H1 (cell line): ENCODE measurements at regions not wholly inside any gene's neighbourhood (a gene's known extent, or its start where the extent isn't known, plus 50 kb on each side); places are given as distances from the start of the nearest gene placed in this dataset.

Experiments
- CTCF ChIA-PET: fragments of 300-600 bp; sonication (Branson Sonifier 250); formaldehyde crosslinking; loops from one replicate; lab custom pipeline; 2021; ENCODE audit not compliant: partially characterized antibody; lab: Charles Lee
- POLR2A ChIA-PET: fragments of 300-600 bp; sonication (Branson Sonifier 250); formaldehyde crosslinking; loops from one replicate; lab custom pipeline; 2021; ENCODE audit warnings: inconsistent platforms; ENCODE audit not compliant: partially characterized antibody; lab: Charles Lee
- DNase-seq, 2 experiments: peaks; one replicate each; pipeline versions ENCODE4 v3.0.0 to v3.0.0-alpha.2; 2010 to 2022; ENCODE audit warnings: low spot score in 2 of 2, low read depth in 1 of 2, mixed read lengths in 1 of 2
- FAIRE-seq: peaks from 2 replicates; lab custom pipeline; 2011; peaks lifted over from hg19 to GRCh38; lab: Jason Lieb, UNC
- H2AFZ ChIP-seq: 2 replicates; pipeline ENCODE4 v1.8.1; 2012; ENCODE audit warnings: low read length, inconsistent platforms
- H2AK5ac ChIP-seq: 2 replicates; pipeline ENCODE4 v1.6.1; 2013; ENCODE audit warnings: low read depth, low read length
- H2BK120ac ChIP-seq: replicated peaks from 2 replicates; pipeline ENCODE3; 2013; ENCODE audit warnings: low read depth, low read length, inconsistent platforms
- H2BK12ac ChIP-seq: 2 replicates; pipeline ENCODE4 v1.6.1; 2013; ENCODE audit warnings: low read depth, low read length
- H2BK15ac ChIP-seq: 2 replicates; pipeline ENCODE4 v1.6.1; 2013; ENCODE audit warnings: low read length
- H2BK20ac ChIP-seq: 2 replicates; pipeline ENCODE4 v1.6.1; 2013; ENCODE audit warnings: low read length
- H2BK5ac ChIP-seq: 2 replicates; pipeline ENCODE4 v1.6.1; 2013; ENCODE audit warnings: low read depth, low read length
- H3K14ac ChIP-seq: 2 replicates; pipeline ENCODE4 v1.6.1; 2013; ENCODE audit warnings: inconsistent platforms; ENCODE audit not compliant: insufficient read length
- H3K18ac ChIP-seq: 2 replicates; pipeline ENCODE4 v1.6.1; 2013; ENCODE audit warnings: low read length; ENCODE audit errors: extremely low read depth
- H3K23ac ChIP-seq: 2 replicates; pipeline ENCODE4 v1.6.1; 2013; ENCODE audit warnings: inconsistent platforms; ENCODE audit not compliant: insufficient read length
- H3K23me2 ChIP-seq: 2 replicates; pipeline ENCODE4 v1.6.1; 2013; ENCODE audit warnings: low read depth, low read length
- H3K27ac ChIP-seq: 2 replicates; pipeline ENCODE4 v1.6.1; 2011; ENCODE audit warnings: low read depth, low read length, inconsistent platforms
- H3K27me3 ChIP-seq, 4 experiments: replicated peaks in 1 of 4; 1 replicate in 1 of 4; 2 replicates in 3 of 4; pipeline versions ENCODE4 v1.6.1 to v1.8.1; 2011 to 2013; ENCODE audit warnings: low read length in 3 of 4, mild to moderate bottlenecking in 3 of 4, inconsistent platforms in 2 of 4, mixed read lengths in 2 of 4, moderate library complexity in 1 of 4; ENCODE audit not compliant: control insufficient read depth in 3 of 4, insufficient read depth in 3 of 4; ENCODE audit errors: extremely low read depth in 1 of 4
- H3K36me3 ChIP-seq, 4 experiments: 2 replicates each; pipeline versions ENCODE4 v1.6.1 to v1.8.1; 2011 to 2013; ENCODE audit warnings: mild to moderate bottlenecking in 4 of 4, low read length in 3 of 4, moderate library complexity in 2 of 4, control low read depth in 1 of 4, inconsistent platforms in 1 of 4; ENCODE audit not compliant: insufficient read depth in 4 of 4, control insufficient read depth in 2 of 4
- H3K4ac ChIP-seq: replicated peaks from 2 replicates; pipeline ENCODE3; 2013; ENCODE audit warnings: low read length, low read depth, mixed read lengths, inconsistent platforms; ENCODE audit not compliant: insufficient read length
- H3K4me1 ChIP-seq, 4 experiments: replicated peaks in 1 of 4; 1 replicate in 1 of 4; 2 replicates in 3 of 4; pipeline versions ENCODE4 v1.6.1 to v1.8.1; 2011 to 2013; ENCODE audit warnings: low read length in 3 of 4, inconsistent platforms in 2 of 4, mixed read lengths in 1 of 4; ENCODE audit not compliant: insufficient read depth in 4 of 4, control insufficient read depth in 3 of 4
- H3K4me2 ChIP-seq, 2 experiments: 2 replicates each; pipeline versions ENCODE4 v1.6.1 to v1.8.1; 2011 to 2013; ENCODE audit warnings: low read depth in 2 of 2, low read length in 2 of 2, control low read depth in 1 of 2, inconsistent platforms in 1 of 2, mild to moderate bottlenecking in 1 of 2; ENCODE audit not compliant: insufficient read depth in 1 of 2
- H3K4me3 ChIP-seq, 4 experiments: fragments of 200-600, 300-600 bp in 1 of 4; sonication (generic), shearing (Covaris generic), sonication (Bioruptor Twin) in 1 of 4; 2 replicates each; pipeline versions ENCODE4 v1.5.1 to v1.8.1; 2011 to 2016; ENCODE audit warnings: low read length in 4 of 4, low read depth in 3 of 4, control low read depth in 2 of 4, inconsistent platforms in 2 of 4, mild to moderate bottlenecking in 2 of 4, mixed read lengths in 1 of 4, moderate library complexity in 1 of 4; ENCODE audit not compliant: insufficient read depth in 2 of 4; ENCODE audit errors: extremely low read depth in 1 of 4
- H3K56ac ChIP-seq: replicated peaks from 2 replicates; pipeline ENCODE3; 2013; ENCODE audit warnings: low read depth, mild to moderate bottlenecking, mixed read lengths, low read length, inconsistent platforms; ENCODE audit not compliant: insufficient read length
- H3K79me1 ChIP-seq: 2 replicates; pipeline ENCODE4 v1.6.1; 2013; ENCODE audit warnings: low read depth, low read length, control low read depth
- H3K79me2 ChIP-seq, 2 experiments: 2 replicates each; pipeline versions ENCODE4 v1.6.1 to v1.8.1; 2012 to 2013; ENCODE audit warnings: low read length in 2 of 2, mild to moderate bottlenecking in 2 of 2, inconsistent platforms in 1 of 2; ENCODE audit not compliant: insufficient read depth in 2 of 2, control insufficient read depth in 1 of 2
- H3K9ac ChIP-seq, 4 experiments: replicated peaks in 1 of 4; 1 replicate in 1 of 4; 2 replicates in 3 of 4; pipeline versions ENCODE4 v1.6.1 to v1.8.1; 2011 to 2013; ENCODE audit warnings: low read depth in 3 of 4, low read length in 3 of 4, control low read depth in 2 of 4, mild to moderate bottlenecking in 2 of 4, moderate library complexity in 2 of 4, inconsistent platforms in 1 of 4; ENCODE audit errors: extremely low read depth in 1 of 4
- H3K9me3 ChIP-seq, 2 experiments: 2 replicates each; pipeline versions ENCODE4 v1.6.1 to v1.8.1; 2012 to 2013; ENCODE audit warnings: mild to moderate bottlenecking in 2 of 2, moderate library complexity in 2 of 2, control low read depth in 1 of 2, inconsistent platforms in 1 of 2, low read depth in 1 of 2, low read length in 1 of 2, mixed read lengths in 1 of 2; ENCODE audit not compliant: insufficient read depth in 2 of 2
- H4K20me1 ChIP-seq, 2 experiments: replicated peaks in 1 of 2; 2 replicates each; pipeline versions ENCODE3 to v1.8.1; 2011 to 2013; ENCODE audit warnings: inconsistent platforms in 2 of 2, low read length in 2 of 2, mild to moderate bottlenecking in 1 of 2; ENCODE audit not compliant: insufficient read depth in 2 of 2, control insufficient read depth in 1 of 2
- H4K5ac ChIP-seq: 2 replicates; pipeline ENCODE4 v1.6.1; 2013; ENCODE audit warnings: low read length, low read depth, mixed read lengths, inconsistent platforms; ENCODE audit not compliant: insufficient read length
- H4K8ac ChIP-seq: 2 replicates; pipeline ENCODE4 v1.8.0; 2013; ENCODE audit warnings: mild to moderate bottlenecking, moderate library complexity, low read length, inconsistent platforms; ENCODE audit not compliant: insufficient read depth; ENCODE audit errors: extremely low read depth
- H4K91ac ChIP-seq: replicated peaks from 2 replicates; pipeline ENCODE3; 2013; ENCODE audit warnings: low read length, mixed read lengths, inconsistent platforms; ENCODE audit not compliant: insufficient read length
- BCL11A ChIP-seq, 2 experiments: IDR thresholded peaks; one replicate each; pipeline ENCODE4 v1.6.1; 2011; ENCODE audit warnings: low read depth in 2 of 2, low read length in 2 of 2, mild to moderate bottlenecking in 2 of 2
- CBX5 ChIP-seq: fragments of 300-800, 300-1000 bp; sonication (generic); IDR thresholded peaks from 2 replicates; pipeline ENCODE4 v1.7.1; 2016; ENCODE audit warnings: antibody characterized with exemption, low read length, low read depth
- CBX8 ChIP-seq: fragments of 300-800, 300-1000 bp; sonication (generic); IDR thresholded peaks from 2 replicates; pipeline ENCODE4 v1.7.1; 2016; ENCODE audit warnings: low read depth, low read length, borderline replicate concordance
- HDAC6 ChIP-seq: IDR thresholded peaks from one replicate; pipeline ENCODE4 v1.7.1; 2012; ENCODE audit warnings: low read depth, mild to moderate bottlenecking, inconsistent platforms, low read length, moderate library complexity
- MAFK ChIP-seq: IDR thresholded peaks from 2 replicates; pipeline ENCODE4 v1.6.1; 2012; ENCODE audit warnings: low read depth, mild to moderate bottlenecking, improper control_type of control experiment, low read length
- SAP30 ChIP-seq: fragments of 300-600 bp; sonication (generic); IDR thresholded peaks from 2 replicates; pipeline ENCODE4 v1.7.1; 2012; ENCODE audit warnings: low read length, moderate library complexity, mild to moderate bottlenecking, inconsistent platforms; ENCODE audit not compliant: insufficient read depth, insufficient replicate concordance
- SIRT6 ChIP-seq: IDR thresholded peaks from one replicate; pipeline ENCODE4 v1.7.1; 2012; ENCODE audit warnings: low read length, inconsistent platforms
- SIX5 ChIP-seq: IDR thresholded peaks from 2 replicates; pipeline ENCODE4 v1.6.1; 2011; ENCODE audit warnings: mild to moderate bottlenecking, low read depth, low read length
- SUZ12 ChIP-seq: fragments of 200-600 bp; sonication (generic); IDR thresholded peaks from 2 replicates; pipeline ENCODE4 v1.6.1; 2012; ENCODE audit warnings: mild to moderate bottlenecking, inconsistent platforms, low read length, moderate library complexity, mixed read lengths
- TAF7 ChIP-seq: optimal IDR thresholded peaks from 2 replicates; pipeline ENCODE3; 2011; ENCODE audit warnings: low read depth, mild to moderate bottlenecking, inconsistent platforms, low read length, moderate library complexity, borderline replicate concordance
- WGBS, 2 experiments: shearing (Covaris generic) in 1 of 2; methylation state at CpG; one replicate each; pipeline versions ENCODE4 v1.1.6 to v1.1.7; 2013 to 2015; ENCODE audit warnings: low lambda C conversion rate in 2 of 2, mixed read lengths in 2 of 2, inconsistent platforms in 1 of 2, low coverage in 1 of 2, missing lambda C conversion rate in 1 of 2; ENCODE audit not compliant: insufficient replicate concordance in 2 of 2, insufficient coverage in 1 of 2, insufficient read length in 1 of 2; ENCODE audit errors: extremely low coverage in 1 of 2, missing lambda C conversion rate in 1 of 2; 5-methylcytosine and 5-hydroxymethylcytosine counted together
- TF ChIP-seq, protein P1 (sequence below): IDR thresholded peaks from 2 replicates; pipeline ENCODE4 v1.6.1; 2012; ENCODE audit warnings: inconsistent platforms

DNA sequence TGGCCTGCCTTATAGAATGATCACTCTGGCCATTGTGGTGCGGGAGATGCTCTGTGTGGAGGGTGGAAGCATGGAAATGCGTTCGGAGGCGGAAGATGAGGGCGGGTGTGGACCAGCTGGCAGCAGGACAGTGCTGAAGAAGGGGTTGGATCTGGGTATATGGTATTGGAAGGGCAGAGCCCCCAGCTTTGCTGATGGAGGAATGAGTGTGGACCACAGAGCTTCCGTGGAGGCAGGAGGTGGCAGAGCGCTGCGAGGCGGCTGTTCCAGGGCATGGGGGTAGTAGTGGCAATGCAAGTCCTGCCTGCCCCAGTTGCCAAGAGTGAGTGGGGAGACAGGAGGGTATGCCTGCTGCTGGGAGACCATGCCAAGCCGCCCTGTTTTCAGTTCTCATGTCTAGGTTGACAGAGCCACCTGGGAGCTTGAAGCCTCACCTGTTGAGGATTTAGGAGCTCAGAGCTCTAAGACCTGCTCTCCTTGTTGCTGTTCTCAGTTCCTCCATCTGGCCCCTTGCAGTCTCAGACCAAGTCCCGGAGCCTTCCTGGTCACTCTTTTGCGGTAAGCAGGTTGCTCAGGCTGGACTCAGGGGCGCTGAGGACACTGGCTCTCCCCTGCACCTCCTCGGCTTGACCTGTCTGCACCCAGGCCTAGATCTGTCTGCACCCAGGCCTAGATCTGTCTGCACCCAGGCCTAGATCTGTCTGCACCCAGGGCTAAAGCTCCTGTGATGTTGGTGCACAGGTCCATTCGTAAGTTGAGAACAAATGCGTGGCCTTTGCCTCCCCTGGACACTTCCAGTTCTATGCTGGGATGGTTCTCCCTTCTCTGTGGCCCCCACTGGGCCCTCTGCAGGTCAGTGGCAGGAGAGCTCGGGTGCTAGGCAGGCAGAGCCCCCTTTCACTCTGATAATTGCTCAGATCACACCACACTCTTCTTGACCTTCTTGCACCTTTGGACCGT lies 290.5 kb upstream of the HS6ST1 start:
- POLR2A ChIA-PET: no interaction called here
- no peak overlapping the region; the same call in 1 of the 2 replicates for H2AK5ac ChIP-seq
- peak overlapping the region; percentile 16 for H4K91ac ChIP-seq
- peak overlapping the region; percentile 13; the same call in 1 of the 2 replicates for H2BK20ac ChIP-seq
- no peak for DNase-seq
- H2BK12ac ChIP-seq: peak overlapping the region; percentile 75; the same call in 1 of the 2 replicates
- no peak overlapping the region for H3K4me2 ChIP-seq
- no peak overlapping the region for H4K5ac ChIP-seq
- no peak overlapping the region; the same call in 1 of the 2 replicates for H2AFZ ChIP-seq
- no peak overlapping the region for H3K27ac ChIP-seq
- no peak overlapping the region for H3K9ac ChIP-seq
- H3K9me3 ChIP-seq: no peaks in the 10 kb centered on the region
- H4K8ac ChIP-seq: no peak overlapping the region
- no peak overlapping the region for H3K4ac ChIP-seq
- no peak overlapping the region for H3K18ac ChIP-seq
- no peak overlapping the region for H3K23ac ChIP-seq
- H3K27me3 ChIP-seq: no peaks in the 10 kb centered on the region
- no peak for FAIRE-seq
- CTCF ChIA-PET: interaction anchor here (1.1 to 2.7 kb wide), 5 partner anchors 12 to 127 kb away, joined by 3 to 11 read pairs (median 4); no protein-coding TSS in a partner anchor
- no peaks in the 10 kb centered on the region for H3K36me3 ChIP-seq
- H2BK120ac ChIP-seq: no peak overlapping the region
- H3K4me1 ChIP-seq: peaks cover 0 to 5% (median under 1%) of the 10 kb centered on the region in 4 experiments; a peak in 2 of 7 replicates
- no peaks in the 10 kb centered on the region for H4K20me1 ChIP-seq
- H3K14ac ChIP-seq: no peak overlapping the region
- no peak overlapping the region for H3K56ac ChIP-seq
- peak overlapping the region; percentile 8; the same call in 1 of the 2 replicates for H2BK15ac ChIP-seq
- no peaks in the 10 kb centered on the region for H3K79me1 ChIP-seq
- H2BK5ac ChIP-seq: 0 out of 2 replicates have a peak overlapping the region, but pooled peaks have one; percentile 39
- no peaks in the 10 kb centered on the region for H3K79me2 ChIP-seq
- no peak overlapping the region for H3K4me3 ChIP-seq
- no peaks in the 10 kb centered on the region for H3K23me2 ChIP-seq
- 94% methylated on average over 18 of the region's 18 CpGs; no CpG with 5 or more reads in 1 of the 2 experiments for WGBS, 2 experiments
- TF ChIP-seq CBX5 (no peak), HDAC6 (no peak), BCL11A (IDR thresholded peaks at IDR 0.05; ENCODE audit: low read depth in 2 of 2, low read length in 2 of 2) (no peak), TAF7 (no peak), CBX8 (no peak), MAFK (no peak), SIRT6 (no peak), SAP30 (no peak), SUZ12 (no peak), SIX5 (no peak)
- TF ChIP-seq, protein P1, sequence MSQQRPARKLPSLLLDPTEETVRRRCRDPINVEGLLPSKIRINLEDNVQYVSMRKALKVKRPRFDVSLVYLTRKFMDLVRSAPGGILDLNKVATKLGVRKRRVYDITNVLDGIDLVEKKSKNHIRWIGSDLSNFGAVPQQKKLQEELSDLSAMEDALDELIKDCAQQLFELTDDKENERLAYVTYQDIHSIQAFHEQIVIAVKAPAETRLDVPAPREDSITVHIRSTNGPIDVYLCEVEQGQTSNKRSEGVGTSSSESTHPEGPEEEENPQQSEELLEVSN: no peak
